Stimulated activated CD8-positive, alpha-beta memory T cell treated with anti-CD3 and anti-CD28 coated beads, Interleukin-4, amount 100 ng/mL, for 48 hours (primary cell): ENCODE measurements at regions not wholly inside any gene's neighbourhood (a gene's known extent, or its start where the extent isn't known, plus 50 kb on each side); places are given as distances from the start of the nearest gene placed in this dataset.

Experiments
- DNase-seq: peaks from one replicate; pipeline ENCODE4 v3.0.0-alpha.2; 2020

DNA sequence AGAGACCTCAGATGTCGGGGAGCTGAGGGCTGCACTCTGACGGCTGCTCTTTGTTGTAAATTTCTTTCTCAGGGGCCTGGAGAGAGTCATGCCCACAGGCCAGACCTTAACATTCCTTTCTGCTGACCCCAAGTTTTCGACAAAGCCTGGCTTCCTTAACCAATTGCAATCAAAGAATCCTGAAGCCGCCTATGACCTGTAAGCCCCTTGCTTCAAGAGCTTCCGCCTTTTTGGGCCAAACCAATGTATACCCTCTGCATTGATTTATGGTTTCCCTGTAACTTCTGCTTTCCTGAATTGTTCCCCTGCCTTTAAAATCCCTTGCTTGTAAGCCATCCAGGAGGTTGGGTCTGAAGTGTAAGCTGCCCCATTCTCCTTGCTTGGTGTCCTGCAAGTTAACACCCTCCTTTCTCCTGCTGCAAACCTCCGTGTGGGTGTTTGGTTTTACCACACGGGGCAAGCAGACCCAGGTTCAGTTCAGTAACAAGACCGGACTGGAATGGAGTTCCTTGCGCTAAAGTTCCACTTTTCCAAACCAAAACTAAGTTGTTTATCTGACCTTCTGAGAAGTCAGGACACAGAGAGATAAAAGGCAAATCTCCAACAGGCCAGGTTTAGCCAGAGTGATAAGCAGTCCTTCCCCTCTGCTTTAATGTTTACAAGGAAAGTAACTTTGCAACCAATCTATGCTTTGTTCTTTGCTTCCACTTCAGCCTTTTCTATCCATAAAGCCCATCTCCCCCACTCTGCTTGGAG, 141.6 kb downstream of the KCNJ12 start:
- no peak for DNase-seq

DNA sequence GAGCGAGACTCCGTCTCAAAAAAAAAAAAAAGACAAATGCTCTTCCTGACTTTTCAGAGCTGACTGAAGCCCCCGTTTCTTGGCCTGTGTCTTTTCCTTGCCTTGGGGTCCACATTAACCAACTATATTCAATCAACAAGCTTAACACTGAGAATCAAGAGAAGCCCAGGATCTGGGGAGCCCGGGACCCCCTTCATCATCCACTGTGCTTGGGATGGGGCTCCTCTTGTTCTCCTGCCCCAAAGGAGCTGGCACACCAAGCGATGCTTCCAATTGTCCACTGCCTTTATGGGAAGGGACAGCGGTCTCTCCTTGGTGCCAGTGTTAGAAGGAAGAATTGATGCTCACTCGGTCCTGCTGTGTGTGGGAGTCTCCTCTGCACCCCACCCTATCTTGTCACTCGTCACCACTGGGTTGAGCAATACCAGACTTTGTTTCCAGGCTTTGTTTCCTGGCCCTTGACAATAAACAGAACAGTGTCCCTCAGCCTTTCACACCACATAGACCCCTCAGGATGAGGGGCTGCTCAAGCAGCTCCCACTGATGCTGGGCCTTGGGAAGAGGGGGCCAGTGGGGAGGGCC, 146.7 kb downstream of the KCNJ12 start:
- DNase-seq: no peak

DNA sequence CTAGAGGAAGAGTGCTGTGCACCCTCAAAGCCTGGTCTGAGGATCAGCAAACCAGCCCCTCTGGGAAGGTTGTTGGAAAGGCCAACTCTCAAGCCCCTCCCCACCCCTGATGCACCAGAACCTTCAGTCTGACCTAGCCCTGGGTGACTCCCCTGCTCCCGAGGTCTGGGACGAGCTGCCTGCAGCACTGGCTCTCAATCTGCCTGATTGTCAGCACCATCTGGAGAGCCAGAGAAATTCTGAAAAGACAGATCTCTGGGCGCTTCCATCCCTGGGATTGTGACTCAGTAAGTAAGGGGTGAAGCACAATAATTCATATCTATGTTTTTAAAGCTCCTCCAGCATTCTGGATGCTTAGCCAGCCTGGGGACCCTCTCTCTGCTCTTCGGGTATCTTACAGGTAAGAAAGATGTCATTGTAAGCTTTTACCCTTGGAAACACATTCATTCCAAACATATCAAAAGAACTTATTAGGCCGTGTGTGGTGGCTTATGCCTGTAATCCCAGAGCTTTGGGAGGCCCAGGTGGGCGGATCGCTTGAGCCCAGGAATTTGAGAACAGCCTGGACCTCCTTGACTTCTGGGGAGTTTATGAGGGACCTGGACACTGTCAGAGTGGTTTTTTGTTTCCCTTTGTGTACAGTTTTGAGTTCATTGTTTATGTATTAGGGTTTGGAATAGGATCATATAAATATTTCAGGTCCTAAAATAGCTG, 147.5 kb downstream of the KCNJ12 start:
- no peak for DNase-seq

DNA sequence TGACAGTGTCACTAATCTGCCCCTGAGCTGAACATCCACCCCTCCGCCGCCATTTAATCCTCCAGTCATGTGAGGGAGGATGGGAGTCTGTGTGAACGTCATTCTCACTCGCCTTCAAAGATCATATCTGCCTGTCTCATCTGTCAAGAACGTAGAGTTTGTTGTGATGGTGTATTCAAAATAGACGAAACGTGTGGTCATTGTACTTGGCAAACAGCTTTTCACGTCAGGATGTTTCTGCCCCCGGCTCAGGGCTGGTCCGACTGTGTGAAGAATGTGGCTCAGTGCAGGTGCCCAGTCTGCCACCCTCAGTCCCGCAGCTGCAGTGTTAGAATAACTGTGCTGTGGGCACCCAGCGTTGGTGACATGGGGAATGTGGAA, 148.0 kb downstream of the KCNJ12 start:
- no peak for DNase-seq

DNA sequence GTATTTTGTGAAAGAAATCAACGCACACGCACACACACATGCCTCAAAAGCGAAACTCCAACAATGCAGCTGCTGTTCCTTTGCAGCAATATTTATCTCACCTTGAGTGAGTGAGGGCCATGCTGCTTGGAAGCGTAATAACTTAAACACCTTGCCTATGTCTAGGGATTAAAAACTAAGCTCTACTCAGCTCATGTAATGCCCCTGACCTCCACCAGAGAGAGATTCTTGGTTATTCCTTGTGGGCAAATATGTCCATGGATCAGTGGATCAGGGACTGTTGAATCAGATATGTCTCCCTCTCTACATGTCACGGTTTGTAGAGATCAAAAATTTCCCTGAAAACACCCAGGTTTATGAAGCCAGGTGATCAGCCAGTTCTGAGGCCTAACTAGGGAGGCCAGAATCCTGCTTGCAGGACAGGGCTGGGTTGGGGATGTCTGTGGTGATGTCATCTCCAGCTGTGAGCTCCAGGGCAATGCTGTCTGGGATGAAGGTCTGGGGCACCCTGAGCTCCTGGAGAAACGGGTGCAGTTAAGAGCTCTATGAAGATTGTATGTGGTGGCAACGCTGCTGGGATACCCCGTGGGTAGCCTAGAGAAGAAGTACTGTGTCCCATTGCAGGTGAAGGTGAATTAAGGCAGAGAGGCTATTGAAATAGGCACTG, 149.4 kb downstream of the KCNJ12 start:
- no peak for DNase-seq

DNA sequence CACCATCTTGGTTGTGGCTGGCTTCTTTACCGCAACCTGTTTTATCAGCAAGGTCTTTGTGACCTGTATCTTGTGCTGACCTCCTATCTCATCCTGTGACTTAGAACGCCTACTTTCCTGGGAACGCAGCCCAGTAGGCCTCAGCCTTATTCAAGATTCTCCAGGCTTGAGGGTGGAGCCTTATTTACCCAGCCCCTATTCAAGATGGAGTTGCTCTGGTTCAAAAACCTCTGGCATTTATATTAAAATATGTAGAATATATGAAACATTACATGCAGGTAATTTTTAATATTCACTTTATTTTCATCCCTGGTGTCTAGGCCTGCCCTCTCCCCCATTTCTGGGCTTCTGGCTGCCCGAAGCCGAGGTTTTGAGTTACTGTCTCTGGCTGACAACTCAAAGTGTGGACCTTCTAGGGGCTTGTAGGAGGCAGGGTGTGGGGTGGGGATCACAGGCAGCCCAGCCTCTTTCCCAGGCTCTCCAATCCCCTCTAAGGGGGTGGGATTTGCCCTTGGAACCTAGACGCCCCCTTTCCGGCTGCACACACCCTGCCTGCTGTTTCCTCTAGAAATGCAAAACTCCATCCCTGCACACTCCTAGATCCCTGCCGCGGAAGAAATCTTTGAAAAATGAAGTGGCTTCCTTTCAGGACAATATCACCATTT, 152.0 kb downstream of the KCNJ12 start:
- no peak for DNase-seq

DNA sequence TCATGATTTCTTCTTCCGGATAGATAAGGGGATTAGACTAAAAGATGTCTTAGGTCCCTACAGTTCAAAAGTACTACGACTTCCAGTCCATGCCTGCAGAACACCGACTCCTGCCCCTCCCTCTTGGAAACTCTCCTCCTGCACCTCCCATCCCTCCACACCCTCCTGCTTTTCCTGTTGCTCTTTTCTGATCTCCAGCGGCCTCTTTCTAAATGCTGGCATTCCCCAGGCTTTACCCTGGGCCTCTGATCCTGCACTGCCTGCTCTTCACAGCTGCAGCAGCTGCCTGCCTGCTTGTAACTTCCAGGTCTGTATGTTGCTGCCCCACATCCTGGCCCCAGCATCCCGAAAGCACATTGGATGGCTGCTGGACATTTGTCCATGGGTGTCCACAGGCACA, 154.2 kb downstream of the KCNJ12 start:
- DNase-seq: no peak

DNA sequence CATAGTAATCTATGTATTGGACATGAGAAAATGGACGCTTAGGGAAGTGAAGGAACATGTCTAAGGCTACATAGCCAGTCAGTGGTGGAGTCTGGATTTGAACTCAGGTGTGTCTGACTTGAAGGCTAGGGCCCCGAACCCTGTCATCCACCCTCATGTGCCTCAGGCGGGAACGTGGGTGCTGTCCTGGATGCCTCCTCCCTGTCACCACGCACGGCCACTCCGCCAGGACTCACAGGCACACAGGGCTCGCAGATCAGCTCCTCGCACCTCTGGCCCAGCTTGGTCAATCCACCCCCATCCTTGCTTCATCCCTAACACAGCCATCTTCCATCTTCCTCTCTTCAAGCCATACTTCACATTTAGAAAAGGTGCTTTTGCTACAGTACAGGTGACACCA, 154.7 kb downstream of the KCNJ12 start:
- DNase-seq: no peak

DNA sequence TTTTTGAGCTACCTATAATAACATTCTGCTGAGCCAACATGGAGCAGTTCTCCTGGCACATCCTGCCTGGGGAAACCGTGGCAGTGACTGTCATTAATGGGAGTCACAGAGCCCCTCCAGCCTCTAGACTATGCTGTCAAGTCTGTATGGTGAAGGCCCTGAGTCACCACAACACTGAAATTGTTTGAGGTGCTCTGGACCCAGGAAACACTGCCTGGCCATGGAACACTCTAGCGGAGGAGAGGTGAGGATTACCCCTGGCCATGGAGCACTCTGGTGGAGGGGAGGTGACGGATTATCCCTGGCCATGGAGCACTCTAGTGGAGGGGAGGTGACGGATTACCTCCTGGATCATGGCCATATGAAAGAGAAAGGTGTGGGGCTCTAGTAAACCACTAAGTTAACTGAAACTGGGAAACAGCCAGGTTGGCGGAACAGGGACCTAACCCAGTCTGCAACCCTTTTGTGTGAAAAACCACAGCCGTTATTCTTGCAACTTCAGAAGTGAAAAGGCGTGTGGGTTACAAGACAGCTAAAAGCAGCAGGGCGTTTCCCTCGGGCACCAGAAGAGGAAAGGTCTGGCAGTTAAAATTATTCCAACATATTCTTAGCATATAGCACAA, 156.7 kb downstream of the KCNJ12 start:
- DNase-seq: no peak

DNA sequence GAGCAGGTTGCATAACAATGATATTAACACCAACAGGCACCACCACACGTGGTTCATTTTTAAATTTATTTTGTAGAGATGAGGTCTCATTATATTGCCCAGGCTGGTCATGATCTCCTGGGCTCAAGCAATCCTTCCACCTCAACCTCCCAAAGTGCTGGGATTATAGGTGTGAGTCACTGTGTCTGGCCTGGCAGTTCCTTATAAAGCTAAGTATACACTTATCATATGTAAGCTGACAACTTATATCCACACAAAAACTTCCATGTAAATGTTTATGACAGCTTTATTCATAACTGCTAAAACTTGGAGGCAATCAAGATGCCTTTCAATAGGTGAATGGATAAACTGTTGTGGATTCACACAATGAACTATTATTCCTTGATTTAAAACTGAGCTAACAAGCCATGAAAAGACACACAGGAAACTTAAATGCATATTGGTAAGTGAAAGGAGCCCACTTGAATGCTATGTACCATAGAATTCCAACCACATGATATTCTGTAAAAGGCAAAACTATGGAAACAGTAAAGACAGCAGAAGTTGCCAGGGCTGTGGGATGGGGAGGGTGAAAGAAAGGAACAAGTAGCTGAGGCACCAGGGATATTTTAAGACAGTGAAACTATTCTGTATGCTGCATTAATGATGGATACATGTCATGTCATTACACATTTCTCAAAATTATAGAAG, 156.5 kb upstream of the KCNJ18 start:
- DNase-seq: no peak

DNA sequence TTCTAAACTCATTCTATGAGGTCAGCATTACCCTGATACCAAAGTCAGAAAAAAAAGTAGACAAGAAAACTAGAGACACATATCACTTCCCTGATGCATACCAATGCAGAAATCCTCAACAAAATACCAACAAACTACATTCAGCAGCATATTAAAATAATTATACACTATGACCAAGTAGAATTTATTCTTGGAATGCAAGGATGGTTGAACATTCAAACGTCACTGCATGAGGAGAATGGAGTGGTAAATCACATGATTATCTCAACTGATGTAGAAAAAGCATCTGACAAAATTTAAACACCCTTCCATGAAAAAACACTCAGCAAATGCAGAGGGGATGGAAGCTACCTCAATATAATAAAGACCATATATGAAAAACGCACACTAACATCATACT, 155.0 kb upstream of the KCNJ18 start:
- DNase-seq: no peak

DNA sequence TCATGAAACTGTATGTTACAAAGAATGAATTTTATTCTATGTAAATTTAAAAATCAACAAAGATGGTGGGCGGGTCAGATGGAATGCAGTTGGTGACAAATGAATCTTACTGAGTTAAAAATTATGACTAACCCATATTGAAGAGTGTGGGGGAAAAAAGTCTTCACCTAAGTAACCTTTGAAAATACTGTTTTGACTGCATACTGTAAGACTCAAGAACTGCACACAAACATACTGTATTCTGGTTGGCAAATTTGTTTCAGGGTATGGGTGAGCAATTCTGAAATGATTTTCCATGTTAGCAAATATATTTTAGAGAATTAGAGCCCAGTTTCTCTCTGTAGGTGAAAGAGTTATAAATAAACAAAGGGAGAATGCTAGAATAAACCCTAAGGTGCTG, 153.7 kb upstream of the KCNJ18 start:
- no peak for DNase-seq

DNA sequence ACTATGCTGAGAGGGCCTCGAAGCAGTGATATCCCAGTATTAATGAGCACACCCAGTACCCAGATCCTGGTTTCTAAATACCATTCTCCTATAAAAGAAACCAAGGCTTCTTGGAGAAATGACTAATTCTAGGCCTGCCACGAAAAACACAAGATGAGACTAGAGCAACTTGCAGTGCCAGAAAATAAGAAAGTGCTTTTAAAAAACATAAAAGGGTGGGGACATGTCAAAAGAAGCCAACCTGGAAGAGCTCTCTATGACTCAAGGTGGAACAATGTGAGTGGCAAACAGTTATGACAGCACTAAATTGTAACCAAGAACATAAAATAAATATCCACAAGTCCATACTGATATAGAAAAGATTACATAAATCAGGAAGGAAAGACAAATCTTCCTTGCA, 153.2 kb upstream of the KCNJ18 start:
- DNase-seq: no peak

DNA sequence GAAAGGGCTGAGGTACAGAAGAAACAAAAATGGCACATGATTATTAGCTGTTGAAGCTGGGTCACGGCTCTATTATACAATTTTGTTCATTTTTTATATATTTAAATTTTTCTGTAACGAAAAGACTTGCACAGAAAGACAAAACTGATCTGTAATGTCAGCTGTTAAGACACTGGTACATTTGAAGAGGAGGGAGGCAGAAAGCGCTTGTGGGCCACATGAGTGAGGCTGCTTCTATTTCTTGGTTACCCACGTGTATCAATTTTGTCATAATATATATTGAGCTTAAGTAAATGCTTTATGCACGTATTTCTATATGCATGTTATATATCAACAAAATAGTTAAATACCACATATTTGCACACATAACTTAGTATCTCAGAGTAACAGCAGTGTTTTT, 151.8 kb upstream of the KCNJ18 start:
- DNase-seq: no peak

DNA sequence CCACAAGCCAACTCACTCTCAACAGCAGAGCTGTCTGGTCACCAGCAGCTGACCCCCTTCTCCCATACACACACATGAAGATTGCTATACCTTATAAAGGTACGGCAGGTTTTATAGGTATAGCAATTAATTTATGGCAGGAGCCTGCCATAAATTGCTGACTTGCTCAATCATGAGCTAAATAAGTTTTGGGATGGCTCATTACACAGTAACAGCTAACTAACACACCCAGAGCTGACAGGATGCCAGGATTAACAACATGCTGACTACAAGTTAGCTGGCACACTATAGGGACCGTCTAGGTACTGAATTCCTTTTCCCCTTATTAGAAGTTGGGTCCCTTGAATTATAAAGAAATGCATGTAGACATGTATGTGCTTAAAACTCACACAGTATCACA, 150.3 kb upstream of the KCNJ18 start:
- DNase-seq: no peak

DNA sequence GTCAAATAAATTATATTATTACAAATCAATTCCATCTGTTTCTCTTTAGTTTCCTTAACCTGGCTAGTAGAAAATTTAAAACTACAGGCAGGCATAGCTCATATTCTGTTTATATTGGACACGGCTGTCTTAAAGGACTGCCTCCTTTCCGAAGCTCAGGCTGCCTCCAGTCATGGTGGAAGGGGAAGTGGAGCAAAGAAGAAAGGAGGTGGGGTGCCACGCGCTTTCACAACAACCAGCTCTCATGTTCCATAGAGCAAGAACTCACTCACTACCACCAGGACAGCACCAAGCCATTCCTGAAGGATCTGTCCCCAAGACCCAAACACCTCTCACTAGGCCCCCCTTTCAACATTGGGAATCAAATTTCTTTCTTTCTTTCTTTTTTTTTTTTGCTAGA, 149.3 kb upstream of the KCNJ18 start:
- no peak for DNase-seq

DNA sequence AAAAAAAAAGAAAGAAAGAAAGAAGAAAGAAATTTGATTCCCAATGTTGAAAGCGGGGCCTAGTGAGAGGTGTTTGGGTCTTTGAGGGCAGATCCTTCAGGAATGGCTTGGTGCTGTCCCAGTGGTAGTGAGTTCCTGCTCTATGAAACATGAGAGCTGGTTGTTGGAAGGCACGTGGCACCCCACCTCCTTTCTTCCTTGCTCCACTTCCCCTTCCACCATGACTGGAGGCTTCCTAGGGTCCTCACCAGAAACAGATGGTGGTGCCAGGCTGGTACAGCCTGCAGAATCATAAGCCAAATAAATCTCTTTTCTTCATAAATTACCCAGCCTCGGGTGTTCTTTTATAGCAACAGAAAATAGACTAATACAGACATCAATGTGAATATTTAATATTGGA, 147.3 kb upstream of the KCNJ18 start:
- DNase-seq: no peak

DNA sequence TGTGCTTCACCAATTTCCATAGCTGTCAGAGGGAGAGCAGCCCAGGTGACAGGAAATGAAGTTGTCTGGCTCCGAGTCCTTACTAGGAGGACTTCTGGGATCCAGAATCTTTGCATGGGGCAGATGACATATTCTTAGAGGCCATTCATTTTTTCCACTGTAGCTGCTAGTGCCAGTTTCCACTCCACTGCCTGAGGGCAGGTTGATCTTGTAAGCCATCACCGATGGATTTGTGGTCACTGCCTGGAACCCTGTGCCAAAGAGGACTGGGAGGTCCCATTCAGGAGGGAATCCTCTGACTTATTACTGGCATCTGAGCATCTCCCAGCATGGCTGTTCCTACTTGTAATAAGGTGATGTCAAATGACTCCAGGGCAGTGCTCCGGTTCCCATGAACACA, 144.1 kb upstream of the KCNJ18 start:
- DNase-seq: no peak

DNA sequence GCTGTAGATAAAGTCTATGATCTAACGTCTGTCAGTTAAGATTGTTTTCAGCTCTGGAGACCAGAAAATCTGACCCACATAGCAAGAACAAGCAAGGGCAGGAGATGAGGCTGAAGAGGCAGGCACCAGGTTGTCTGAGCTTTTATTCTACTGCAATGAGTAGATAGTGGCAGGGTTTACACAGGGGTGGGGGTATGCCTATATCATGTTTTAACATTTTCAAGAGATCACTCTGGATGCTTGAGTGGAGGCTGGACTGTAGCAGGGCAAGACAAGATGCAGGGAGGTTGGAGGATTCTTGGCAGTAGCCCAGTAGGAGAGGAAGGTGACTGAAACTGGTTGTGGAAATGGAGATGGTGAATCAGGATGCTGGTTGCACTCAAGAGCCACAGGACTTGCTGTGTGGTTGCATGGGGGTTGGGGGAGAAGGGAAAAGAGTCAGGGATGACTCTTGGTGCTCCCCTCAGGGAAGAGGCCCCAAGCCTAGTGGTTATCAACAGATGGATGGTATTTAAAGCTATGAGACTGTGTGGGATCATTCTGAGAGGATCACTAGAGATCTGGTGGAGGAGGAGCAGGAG, 143.1 kb upstream of the KCNJ18 start:
- DNase-seq: peak; percentile 58

DNA sequence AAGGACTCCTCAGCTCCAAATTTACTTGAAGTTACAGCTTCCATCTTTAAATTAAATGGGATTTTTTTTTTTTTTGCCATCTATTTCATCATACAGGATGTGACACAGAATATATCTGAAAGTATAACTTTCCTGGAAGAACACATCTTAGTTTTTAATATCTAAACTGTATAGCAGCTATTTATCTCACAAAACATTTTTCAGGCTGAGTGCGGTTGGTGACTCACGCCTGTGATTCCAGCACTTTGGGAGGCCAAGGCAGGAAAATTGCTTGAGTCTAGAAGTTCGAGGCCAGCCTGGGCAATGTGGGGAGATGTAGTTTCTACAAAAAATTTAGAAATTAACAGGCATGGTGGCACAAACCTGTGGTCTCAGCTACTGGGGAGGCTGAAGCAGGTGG, 142.3 kb upstream of the KCNJ18 start:
- peak; percentile 55 for DNase-seq

DNA sequence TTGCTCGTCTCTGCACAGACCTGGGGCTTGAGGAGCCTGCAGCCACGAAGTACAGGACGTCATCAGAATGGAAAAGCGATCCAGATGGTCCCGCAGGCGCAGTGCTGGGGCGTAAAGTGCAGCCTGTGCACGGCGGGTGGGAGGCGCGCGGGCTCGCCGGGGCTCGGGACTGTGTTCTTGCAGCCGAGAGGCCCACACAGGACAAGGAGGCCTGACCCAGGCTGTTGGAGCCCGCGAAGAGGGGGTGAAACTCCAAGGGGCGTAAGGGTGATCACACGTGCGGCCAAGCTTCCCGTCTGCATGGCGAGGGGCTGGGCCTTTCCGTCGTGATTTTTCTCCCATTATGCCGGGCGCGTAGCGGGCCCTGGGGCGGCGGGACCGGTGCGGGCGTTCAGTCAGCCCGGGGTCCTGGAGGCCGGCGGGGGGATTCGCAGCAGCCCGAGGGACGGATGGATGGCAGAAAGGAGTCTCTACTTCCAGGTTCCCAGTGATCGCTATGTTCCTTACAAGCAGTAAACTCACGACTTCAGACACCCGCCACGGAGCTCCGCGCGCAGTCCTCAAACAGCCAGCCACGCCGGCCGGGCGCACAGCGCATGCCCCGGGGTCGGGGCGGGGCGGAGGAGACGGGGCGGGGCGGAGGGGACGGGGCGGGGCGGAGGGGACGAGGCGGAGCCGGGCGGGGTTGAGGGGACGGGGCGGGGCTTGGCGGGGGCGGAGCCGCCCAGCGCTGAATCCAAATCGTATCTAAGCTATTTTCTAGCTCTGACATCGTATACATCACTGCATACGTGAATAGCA, 141.0 kb upstream of the KCNJ18 start:
- DNase-seq: peak; percentile 86
